ENCODE measurements at regions not wholly inside any gene's neighbourhood (a gene's known extent, or its start where the extent isn't known, plus 50 kb on each side); places are given as distances from the start of the nearest gene placed in this dataset.

DNA sequence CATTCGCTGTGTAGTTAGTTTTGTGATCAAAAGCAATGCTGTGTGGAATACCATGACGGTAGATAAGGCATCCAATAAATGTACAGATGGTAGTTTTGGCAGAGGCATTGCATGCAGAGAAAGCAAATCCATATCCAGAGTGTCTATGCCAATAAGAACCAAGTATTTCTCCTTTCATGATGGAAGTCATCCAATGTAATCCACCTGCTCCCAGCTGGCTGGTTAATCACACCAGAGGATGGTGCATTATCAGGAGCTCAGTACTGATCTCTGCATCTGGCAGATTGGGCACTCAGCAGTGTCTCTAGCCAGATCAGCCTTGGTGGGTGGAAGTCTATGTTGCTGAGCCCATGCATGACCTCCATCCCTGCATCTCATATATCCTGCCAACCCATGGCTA is 677.7 kb upstream of the NECTIN3 start:
- TF ChIP-seq, protein P1, sequence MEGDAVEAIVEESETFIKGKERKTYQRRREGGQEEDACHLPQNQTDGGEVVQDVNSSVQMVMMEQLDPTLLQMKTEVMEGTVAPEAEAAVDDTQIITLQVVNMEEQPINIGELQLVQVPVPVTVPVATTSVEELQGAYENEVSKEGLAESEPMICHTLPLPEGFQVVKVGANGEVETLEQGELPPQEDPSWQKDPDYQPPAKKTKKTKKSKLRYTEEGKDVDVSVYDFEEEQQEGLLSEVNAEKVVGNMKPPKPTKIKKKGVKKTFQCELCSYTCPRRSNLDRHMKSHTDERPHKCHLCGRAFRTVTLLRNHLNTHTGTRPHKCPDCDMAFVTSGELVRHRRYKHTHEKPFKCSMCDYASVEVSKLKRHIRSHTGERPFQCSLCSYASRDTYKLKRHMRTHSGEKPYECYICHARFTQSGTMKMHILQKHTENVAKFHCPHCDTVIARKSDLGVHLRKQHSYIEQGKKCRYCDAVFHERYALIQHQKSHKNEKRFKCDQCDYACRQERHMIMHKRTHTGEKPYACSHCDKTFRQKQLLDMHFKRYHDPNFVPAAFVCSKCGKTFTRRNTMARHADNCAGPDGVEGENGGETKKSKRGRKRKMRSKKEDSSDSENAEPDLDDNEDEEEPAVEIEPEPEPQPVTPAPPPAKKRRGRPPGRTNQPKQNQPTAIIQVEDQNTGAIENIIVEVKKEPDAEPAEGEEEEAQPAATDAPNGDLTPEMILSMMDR (IDR thresholded peaks at IDR 0.05; ENCODE audit: unreplicated experiment): no peak
- Mint-ChIP-seq H3K4me3 (no peak overlapping the region), H3K4me1 (peaks cover 9% of the 10 kb centered on the region), H3K27ac (no peak overlapping the region), H3K27me3 (ENCODE audit: low read depth) (no peaks in the 10 kb centered on the region), H3K9me3 (peaks cover 19% of the 10 kb centered on the region), H3K36me3 (no peaks in the 10 kb centered on the region)
- DNase-seq (ENCODE audit: low spot score in 2 of 2, unreplicated experiment in 2 of 2): no peak

GRCh38 chr3:110397115-110397514 is 674.5 kb upstream of the NECTIN3 start:
- Mint-ChIP-seq H3K9me3 (peaks cover 39% of the 10 kb centered on the region), H3K4me3 (no peak overlapping the region), H3K36me3 (peaks cover 5% of the 10 kb centered on the region), H3K27me3 (ENCODE audit: low read depth) (no peaks in the 10 kb centered on the region), H3K4me1 (peaks cover 5% of the 10 kb centered on the region), H3K27ac (no peak overlapping the region)
- TF ChIP-seq, protein P1 (IDR thresholded peaks at IDR 0.05; ENCODE audit: unreplicated experiment): no peak
- no peak for DNase-seq (ENCODE audit: low spot score in 2 of 2, unreplicated experiment in 2 of 2)

GRCh38 chr3:110400315-110400714 is 671.3 kb upstream of the NECTIN3 start:
- no peak overlapping the region for H3K4me3 Mint-ChIP-seq

DNA sequence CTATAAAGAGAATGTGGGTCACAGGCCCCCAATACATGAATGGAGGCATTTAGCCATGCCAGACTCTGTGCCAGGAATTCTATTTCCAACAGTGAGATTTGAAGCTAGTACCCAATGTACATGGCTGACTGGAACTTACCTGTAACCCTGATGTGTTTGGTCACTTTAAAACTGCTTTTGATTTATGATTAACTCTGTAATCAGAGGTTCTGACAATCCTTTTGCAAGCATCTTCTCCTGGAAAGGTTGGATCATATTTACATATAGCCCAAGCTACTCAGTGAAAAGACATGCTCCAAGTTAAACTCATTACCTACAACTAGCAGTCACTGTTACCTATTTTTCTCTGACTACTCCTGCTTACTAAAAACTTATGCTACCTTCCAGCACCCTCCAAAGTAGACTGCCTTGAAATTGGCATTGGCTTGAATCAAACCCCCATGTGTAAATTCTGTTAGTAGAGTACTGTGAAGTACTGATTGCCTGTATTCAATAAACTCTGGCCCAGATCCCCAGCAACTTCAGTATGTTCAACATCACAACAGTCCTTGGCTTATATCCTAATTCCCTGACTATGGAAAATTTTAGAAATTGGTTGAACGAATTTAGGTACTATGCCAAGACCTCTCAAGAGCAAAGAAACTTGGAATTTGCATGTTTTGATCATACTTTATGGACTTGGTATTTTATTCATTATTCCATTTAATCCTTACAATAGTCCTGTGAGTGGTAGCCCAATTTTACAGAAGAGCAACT is 665.6 kb upstream of the NECTIN3 start:
- H3K9me3 Mint-ChIP-seq: peaks cover 7% of the 10 kb centered on the region
- H3K27me3 Mint-ChIP-seq (ENCODE audit: low read depth): no peaks in the 10 kb centered on the region
- no peak overlapping the region for H3K27ac Mint-ChIP-seq
- no peaks in the 10 kb centered on the region for H3K36me3 Mint-ChIP-seq
- no peak for DNase-seq (ENCODE audit: low spot score in 2 of 2, unreplicated experiment in 2 of 2)
- TF ChIP-seq, protein P1 (IDR thresholded peaks at IDR 0.05; ENCODE audit: unreplicated experiment): no peak
- no peak overlapping the region for H3K4me3 Mint-ChIP-seq
- no peaks in the 10 kb centered on the region for H3K4me1 Mint-ChIP-seq

More at GRCh38 chr3:110400315-110400714, 671.3 kb upstream of the NECTIN3 start:
- DNase-seq (ENCODE audit: low spot score in 2 of 2, unreplicated experiment in 2 of 2): no peak
- no peaks in the 10 kb centered on the region for H3K27me3 Mint-ChIP-seq (ENCODE audit: low read depth)
- H3K9me3 Mint-ChIP-seq: peaks cover 39% of the 10 kb centered on the region
- TF ChIP-seq, protein P1 (IDR thresholded peaks at IDR 0.05; ENCODE audit: unreplicated experiment): no peak
- H3K4me1 Mint-ChIP-seq: peaks cover 5% of the 10 kb centered on the region
- H3K27ac Mint-ChIP-seq: no peak overlapping the region
- H3K36me3 Mint-ChIP-seq: peaks cover 5% of the 10 kb centered on the region

- Mint-ChIP-seq H3K4me3 (no peak overlapping the region), H3K36me3 (no peaks in the 10 kb centered on the region), H3K27ac (no peak overlapping the region), H3K9me3 (no peaks in the 10 kb centered on the region), H3K27me3 (ENCODE audit: low read depth) (no peaks in the 10 kb centered on the region), H3K4me1 (no peaks in the 10 kb centered on the region)
- TF ChIP-seq, protein P1 (IDR thresholded peaks at IDR 0.05; ENCODE audit: unreplicated experiment): no peak
- DNase-seq (ENCODE audit: low spot score in 2 of 2, unreplicated experiment in 2 of 2): no peak
Measured at GRCh38 chr3:110413266-110413665, 658.4 kb upstream of the NECTIN3 start.
